Stomach (tissue), 8 donors: ENCODE measurements at regions not wholly inside any gene's neighbourhood (a gene's known extent, or its start where the extent isn't known, plus 50 kb on each side); places are given as distances from the start of the nearest gene placed in this dataset.

Experiments
- DNase-seq, 2 donors: peaks; one replicate each; pipeline versions ENCODE4 v3.0.0 to v3.0.0-alpha.2; 2013 to 2019
- H3K27ac ChIP-seq, 5 donors: fragments of 200-600 bp in 4 of 5; sonication (generic) in 4 of 5; one replicate each; pipeline ENCODE4 v1.5.1; 2013 to 2019; ENCODE audit warnings: mild to moderate bottlenecking in 1 of 5, moderate library complexity in 1 of 5
- H3K27me3 ChIP-seq, 3 donors: fragments of 200-600 bp; sonication (generic); one replicate each; pipeline ENCODE4 v1.5.1; 2017 to 2019; ENCODE audit warnings: mixed run types in 1 of 3
- H3K36me3 ChIP-seq, 4 donors: fragments of 200-600 bp; sonication (generic); 1 replicate in 3 of 4; 2 replicates in 1 of 4; pipeline ENCODE4 v1.5.1; 2016 to 2019
- H3K4me1 ChIP-seq, 4 donors: fragments of 200-600 bp; sonication (generic); one replicate each; pipeline ENCODE4 v1.5.1; 2016 to 2019
- H3K4me3 ChIP-seq, 4 donors: fragments of 200-600 bp; sonication (generic) in 3 of 4; one replicate each; pipeline ENCODE4 v1.5.1; 2016 to 2019; ENCODE audit warnings: mild to moderate bottlenecking in 1 of 4
- H3K9me3 ChIP-seq, 4 donors: fragments of 200-600 bp; sonication (generic); one replicate each; pipeline ENCODE4 v1.5.1; 2016 to 2019
- EP300 ChIP-seq: sonication (generic); formaldehyde crosslinking; IDR thresholded peaks from one replicate; pipeline ENCODE4 v1.6.1; 2017; ENCODE audit warnings: antibody characterized with exemption
- POLR2A ChIP-seq, 4 donors: fragments of 450-650 bp; IDR thresholded peaks; one replicate each; pipeline ENCODE4 v1.6.1; 2016; ENCODE audit warnings: antibody characterized with exemption in 4 of 4, control low read depth in 2 of 4, mild to moderate bottlenecking in 1 of 4, moderate library complexity in 1 of 4
- POLR2AphosphoS5 ChIP-seq, 3 donors: sonication (generic); formaldehyde crosslinking; IDR thresholded peaks; one replicate each; pipeline ENCODE4 v1.6.1; 2016; ENCODE audit warnings: antibody characterized with exemption in 3 of 3
- WGBS, 5 donors: extraction: QIAGEN DNeasy Blood & Tissue Kit in 3 of 5; methylation state at CpG; one replicate each; pipeline versions ENCODE4 v1.1.5 to v1.1.7; 2013 to 2018; 5-methylcytosine and 5-hydroxymethylcytosine counted together
- intact Hi-C: fragments of 100-400 bp; cut with DNase I; formaldehyde crosslinking; loops from one replicate; pipeline ENCODE4 v1.15.1; 2023; ENCODE audit warnings: low total_unique reads
- TF ChIP-seq, protein P1 (sequence below), 7 experiments: fragments of 450-650 bp in 4 of 7; fragments of 200-600 bp in 3 of 7; sonication (generic) in 3 of 7; IDR thresholded peaks; one replicate each; pipeline ENCODE4 v1.5.1; 2016 to 2019; ENCODE audit warnings: antibody characterized with exemption in 7 of 7, control low read depth in 2 of 7, mild to moderate bottlenecking in 1 of 7
- donor health status: healthy with polysubstance abuse.
- donor health status: Bipolar disorder and iron deficiency.
- donor health status: healthy.

DNA sequence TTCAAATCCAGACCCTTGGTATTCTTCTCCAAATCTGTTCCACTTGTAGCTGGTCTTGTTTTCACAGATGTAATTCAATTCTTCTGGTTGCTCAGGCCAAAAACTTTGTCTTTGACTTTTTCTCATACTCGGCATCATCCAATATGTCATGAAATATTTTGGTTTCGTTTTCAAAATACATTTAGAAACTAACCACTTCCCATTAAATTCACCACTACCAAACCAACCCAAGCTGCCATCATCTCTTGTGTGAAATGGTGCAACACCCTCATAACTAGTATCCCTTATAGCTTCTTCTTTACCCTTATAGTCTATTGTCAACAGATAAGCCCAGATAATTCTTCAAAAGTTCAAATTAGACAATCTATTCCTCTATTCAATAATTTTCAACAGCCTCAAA, 192.1 kb downstream of the PRR32 start:
- WGBS, 5 donors = 61 to 73% (median 70%) methylated on average over 2 of the region's 2 CpGs
- Histone ChIP-seq H3K4me1 (no peaks in the 10 kb centered on the region), H3K27ac (no peak overlapping the region), H3K4me3 (no peak overlapping the region), H3K9me3 (no peaks in the 10 kb centered on the region), H3K27me3 (no peaks in the 10 kb centered on the region), H3K36me3 (no peaks in the 10 kb centered on the region)
- DNase-seq = no peak
- TF ChIP-seq POLR2AphosphoS5 (IDR thresholded peaks at IDR 0.05) (no peak), POLR2A (IDR thresholded peaks at IDR 0.05) (no peak), EP300 (no peak)
- TF ChIP-seq, protein P1, sequence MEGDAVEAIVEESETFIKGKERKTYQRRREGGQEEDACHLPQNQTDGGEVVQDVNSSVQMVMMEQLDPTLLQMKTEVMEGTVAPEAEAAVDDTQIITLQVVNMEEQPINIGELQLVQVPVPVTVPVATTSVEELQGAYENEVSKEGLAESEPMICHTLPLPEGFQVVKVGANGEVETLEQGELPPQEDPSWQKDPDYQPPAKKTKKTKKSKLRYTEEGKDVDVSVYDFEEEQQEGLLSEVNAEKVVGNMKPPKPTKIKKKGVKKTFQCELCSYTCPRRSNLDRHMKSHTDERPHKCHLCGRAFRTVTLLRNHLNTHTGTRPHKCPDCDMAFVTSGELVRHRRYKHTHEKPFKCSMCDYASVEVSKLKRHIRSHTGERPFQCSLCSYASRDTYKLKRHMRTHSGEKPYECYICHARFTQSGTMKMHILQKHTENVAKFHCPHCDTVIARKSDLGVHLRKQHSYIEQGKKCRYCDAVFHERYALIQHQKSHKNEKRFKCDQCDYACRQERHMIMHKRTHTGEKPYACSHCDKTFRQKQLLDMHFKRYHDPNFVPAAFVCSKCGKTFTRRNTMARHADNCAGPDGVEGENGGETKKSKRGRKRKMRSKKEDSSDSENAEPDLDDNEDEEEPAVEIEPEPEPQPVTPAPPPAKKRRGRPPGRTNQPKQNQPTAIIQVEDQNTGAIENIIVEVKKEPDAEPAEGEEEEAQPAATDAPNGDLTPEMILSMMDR (IDR thresholded peaks at IDR 0.05) = no peak
- intact Hi-C loops = loop anchor here (10.0 kb wide), 1 partner anchor 63 kb away; no protein-coding TSS in a partner anchor

- Histone ChIP-seq H3K4me3 (no peak overlapping the region), H3K9me3 (no peaks in the 10 kb centered on the region), H3K4me1 (no peaks in the 10 kb centered on the region), H3K36me3 (no peaks in the 10 kb centered on the region), H3K27ac (no peak overlapping the region), H3K27me3 (no peaks in the 10 kb centered on the region)
- no peak for DNase-seq
- intact Hi-C loops = no loop called here
- 69 to 97% (median 81%) methylated on average over 2 of the region's 2 CpGs for WGBS, 5 donors
- TF ChIP-seq EP300 (no peak), POLR2A (IDR thresholded peaks at IDR 0.05) (no peak), POLR2AphosphoS5 (IDR thresholded peaks at IDR 0.05) (no peak)
- TF ChIP-seq, protein P1 (IDR thresholded peaks at IDR 0.05) = no peak
Measured at GRCh38 chrX:127025013-127025412, 205.5 kb downstream of the PRR32 start.

DNA sequence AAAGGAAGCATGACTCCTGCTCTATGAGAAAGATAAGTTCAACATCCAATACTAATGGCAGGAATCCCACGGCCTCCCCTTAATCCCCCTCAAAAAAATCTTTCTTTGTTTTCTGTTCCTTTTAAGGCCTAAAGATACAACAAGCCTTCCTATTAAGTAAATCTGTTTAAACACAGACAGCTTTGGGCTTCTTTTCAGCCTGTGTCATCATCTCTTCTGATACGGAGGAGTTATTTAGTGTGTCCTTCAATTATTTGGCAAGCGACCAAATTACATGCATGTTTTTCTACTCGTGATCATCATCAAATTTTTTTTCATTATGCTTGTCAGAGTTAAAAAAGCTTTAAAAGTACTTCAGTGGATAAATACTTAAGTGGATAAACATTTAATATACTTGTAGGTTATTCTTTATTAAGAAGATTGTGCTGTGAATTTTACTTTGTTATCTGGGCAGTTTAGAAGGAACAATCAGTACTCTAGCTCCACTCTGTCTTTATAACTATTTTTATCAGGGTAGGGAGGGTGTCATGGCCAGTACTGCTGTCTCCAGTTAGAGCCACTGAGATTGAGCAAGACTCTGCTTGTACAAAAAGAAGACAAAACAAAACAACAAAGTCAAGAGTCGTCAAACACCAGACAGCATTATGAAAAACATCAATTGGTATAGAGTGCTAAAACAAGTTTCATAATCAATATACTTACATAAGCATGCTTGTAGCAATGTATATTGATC, 210.7 kb downstream of the PRR32 start:
- Histone ChIP-seq H3K36me3 (no peaks in the 10 kb centered on the region), H3K9me3 (no peaks in the 10 kb centered on the region), H3K27ac (no peak overlapping the region), H3K4me1 (no peaks in the 10 kb centered on the region), H3K27me3 (no peaks in the 10 kb centered on the region), H3K4me3 (no peak overlapping the region)
- peak in 1 of 2 donors; percentile 12 for DNase-seq
- WGBS, 5 donors = 21 to 41% (median 41%) methylated on average over 5 of the region's 5 CpGs
- intact Hi-C loops = no loop called here
- TF ChIP-seq EP300 = no peak
- no peak for TF ChIP-seq POLR2A (IDR thresholded peaks at IDR 0.05)
- no peak for TF ChIP-seq POLR2AphosphoS5 (IDR thresholded peaks at IDR 0.05)
- TF ChIP-seq, protein P1 (IDR thresholded peaks at IDR 0.05) = no peak

GRCh38 chrX:127037159-127037558, 217.6 kb downstream of the PRR32 start:
- 29 to 67% (median 52%) methylated on average over 2 of the region's 2 CpGs for WGBS, 5 donors

More at GRCh38 chrX:127037159-127037558, 217.6 kb downstream of the PRR32 start:
- Histone ChIP-seq H3K4me3 (no peak overlapping the region), H3K9me3 (no peaks in the 10 kb centered on the region), H3K27ac (no peak overlapping the region), H3K4me1 (no peaks in the 10 kb centered on the region), H3K36me3 (no peaks in the 10 kb centered on the region), H3K27me3 (no peaks in the 10 kb centered on the region)
- intact Hi-C loops = no loop called here
- TF ChIP-seq, protein P1 (IDR thresholded peaks at IDR 0.05) = no peak
- TF ChIP-seq POLR2A (IDR thresholded peaks at IDR 0.05) (no peak), POLR2AphosphoS5 (IDR thresholded peaks at IDR 0.05) (no peak), EP300 (no peak)
- peak in 1 of 2 donors; percentile 1 for DNase-seq
